ENCODE measurements at regions not wholly inside any gene's neighbourhood (a gene's known extent, or its start where the extent isn't known, plus 50 kb on each side); places are given as distances from the start of the nearest gene placed in this dataset.

GRCh38 chr5:35372482-35372881, 142.2 kb upstream of the PRLR start:
- DNase-seq (ENCODE audit: low read depth): no peak
- no peak overlapping the region for H3K4me3 ChIP-seq (ENCODE audit: low read depth, low read length)

GRCh38 chr5:35371951-35372426, 141.7 kb upstream of the PRLR start:
- H3K4me3 ChIP-seq (ENCODE audit: low read depth, low read length): no peak overlapping the region
- DNase-seq (ENCODE audit: low read depth): no peak

- no peak overlapping the region for H3K4me3 ChIP-seq (ENCODE audit: low read depth, low read length)
- DNase-seq (ENCODE audit: low read depth): no peak
Measured at GRCh38 chr5:35370871-35371270, 140.6 kb upstream of the PRLR start.

- H3K4me3 ChIP-seq (ENCODE audit: low read depth, low read length): no peak overlapping the region
- no peak for DNase-seq (ENCODE audit: low read depth)
Measured at GRCh38 chr5:35369965-35370790, 139.9 kb upstream of the PRLR start.

- H3K4me3 ChIP-seq (ENCODE audit: low read depth, low read length): no peak overlapping the region
Measured at GRCh38 chr5:35367526-35367925, 137.2 kb upstream of the PRLR start.

GRCh38 chr5:35365758-35366157, 135.5 kb upstream of the PRLR start:
- DNase-seq (ENCODE audit: low read depth): no peak
- H3K4me3 ChIP-seq (ENCODE audit: low read depth, low read length): no peak overlapping the region

More at GRCh38 chr5:35367526-35367925, 137.2 kb upstream of the PRLR start:
- no peak for DNase-seq (ENCODE audit: low read depth)

GRCh38 chr5:35364350-35364749, 134.1 kb upstream of the PRLR start:
- no peak overlapping the region for H3K4me3 ChIP-seq (ENCODE audit: low read depth, low read length)
- DNase-seq (ENCODE audit: low read depth): no peak

GRCh38 chr5:35363387-35363965, 133.2 kb upstream of the PRLR start:
- no peak overlapping the region for H3K4me3 ChIP-seq (ENCODE audit: low read depth, low read length)
- DNase-seq (ENCODE audit: low read depth): no peak

GRCh38 chr5:35362772-35363171, 132.5 kb upstream of the PRLR start:
- H3K4me3 ChIP-seq (ENCODE audit: low read depth, low read length): no peak overlapping the region

GRCh38 chr5:35360671-35361070, 130.4 kb upstream of the PRLR start:
- H3K4me3 ChIP-seq (ENCODE audit: low read depth, low read length): no peak overlapping the region
- DNase-seq (ENCODE audit: low read depth): no peak

More at GRCh38 chr5:35362772-35363171, 132.5 kb upstream of the PRLR start:
- no peak for DNase-seq (ENCODE audit: low read depth)

- no peak for DNase-seq (ENCODE audit: low read depth)
Measured at GRCh38 chr5:35359859-35360258, 129.6 kb upstream of the PRLR start.

GRCh38 chr5:35357973-35358372, 127.7 kb upstream of the PRLR start:
- no peak overlapping the region for H3K4me3 ChIP-seq (ENCODE audit: low read depth, low read length)
- no peak for DNase-seq (ENCODE audit: low read depth)

More at GRCh38 chr5:35359859-35360258, 129.6 kb upstream of the PRLR start:
- H3K4me3 ChIP-seq (ENCODE audit: low read depth, low read length): no peak overlapping the region

GRCh38 chr5:35356725-35357124, 126.4 kb upstream of the PRLR start:
- no peak for DNase-seq (ENCODE audit: low read depth)

GRCh38 chr5:35354751-35355150, 124.5 kb upstream of the PRLR start:
- no peak for DNase-seq (ENCODE audit: low read depth)
- H3K4me3 ChIP-seq (ENCODE audit: low read depth, low read length): no peak overlapping the region

More at GRCh38 chr5:35356725-35357124, 126.4 kb upstream of the PRLR start:
- no peak overlapping the region for H3K4me3 ChIP-seq (ENCODE audit: low read depth, low read length)

GRCh38 chr5:35345222-35345621, 114.9 kb upstream of the PRLR start:
- H3K4me3 ChIP-seq (ENCODE audit: low read depth, low read length): no peak overlapping the region
- no peak for DNase-seq (ENCODE audit: low read depth)

GRCh38 chr5:35342664-35343063, 112.4 kb upstream of the PRLR start:
- H3K4me3 ChIP-seq (ENCODE audit: low read depth, low read length): no peak overlapping the region
- no peak for DNase-seq (ENCODE audit: low read depth)

- no peak overlapping the region for H3K4me3 ChIP-seq (ENCODE audit: low read depth, low read length)
- no peak for DNase-seq (ENCODE audit: low read depth)
Measured at GRCh38 chr5:35341189-35341588, 110.9 kb upstream of the PRLR start.

- no peak for DNase-seq (ENCODE audit: low read depth)
- no peak overlapping the region for H3K4me3 ChIP-seq (ENCODE audit: low read depth, low read length)
Measured at GRCh38 chr5:35339616-35340100, 109.4 kb upstream of the PRLR start.

GRCh38 chr5:35339006-35339405, 108.7 kb upstream of the PRLR start:
- no peak for DNase-seq (ENCODE audit: low read depth)
- H3K4me3 ChIP-seq (ENCODE audit: low read depth, low read length): no peak overlapping the region

GRCh38 chr5:35338157-35338453, 107.8 kb upstream of the PRLR start:
- no peak for DNase-seq (ENCODE audit: low read depth)
- H3K4me3 ChIP-seq (ENCODE audit: low read depth, low read length): no peak overlapping the region

Measured in skeletal muscle cell (primary cell).